C4-2B (cell line): ENCODE measurements at regions not wholly inside any gene's neighbourhood (a gene's known extent, or its start where the extent isn't known, plus 50 kb on each side); places are given as distances from the start of the nearest gene placed in this dataset.
A peak's percentile ranks its signal among the peaks of the same experiment; 100 is the strongest.
"Not testable (repeated sequence)": the region's sequence is repeated elsewhere in the genome, so short reads cannot be mapped to it uniquely, and the experiment has no call there.

ENCODE experiments used
- CTCF ChIP-seq: fragments of 450-650 bp; conservative IDR thresholded peaks from 2 replicates; pipeline ENCODE4 v1.5.1; 2017; ENCODE audit warnings: mild to moderate bottlenecking
- ZFX ChIP-seq: fragments of 450-650 bp; IDR thresholded peaks from 2 replicates; pipeline ENCODE4 v1.6.1; 2017

GRCh38 chr2:89205153-89205552, 513.7 kb downstream of the RPIA start:
- peak; percentile 46 for TF ChIP-seq CTCF
- TF ChIP-seq ZFX = not testable (repeated sequence)
